Mesendoderm (in vitro differentiated cells): ENCODE measurements at regions not wholly inside any gene's neighbourhood (a gene's known extent, or its start where the extent isn't known, plus 50 kb on each side); places are given as distances from the start of the nearest gene placed in this dataset.

ENCODE experiments used
- DNase-seq: peaks from one replicate; pipeline ENCODE4 v3.0.0; 2013
- H2AK5ac ChIP-seq: 2 replicates; pipeline ENCODE4 v1.6.1; 2013; ENCODE audit warnings: low read length, inconsistent platforms
- H2BK120ac ChIP-seq: 2 replicates; pipeline ENCODE4 v1.6.1; 2013; ENCODE audit warnings: low read depth, mild to moderate bottlenecking, low read length, moderate library complexity, mixed read lengths
- H2BK15ac ChIP-seq: replicated peaks from 2 replicates; pipeline ENCODE4 v1.6.1; 2013; ENCODE audit warnings: low read depth, mild to moderate bottlenecking, moderate library complexity
- H2BK5ac ChIP-seq: 2 replicates; pipeline ENCODE4 v1.6.1; 2013; ENCODE audit warnings: low read length, inconsistent platforms
- H3K18ac ChIP-seq: 2 replicates; pipeline ENCODE4 v1.6.1; 2013; ENCODE audit warnings: mild to moderate bottlenecking, low read length, mixed read lengths
- H3K23ac ChIP-seq: one replicate; pipeline ENCODE4 v1.6.1; 2013; ENCODE audit warnings: low read length
- H3K27ac ChIP-seq: 2 replicates; pipeline ENCODE4 v1.5.1; 2013; ENCODE audit warnings: low read depth, mild to moderate bottlenecking, inconsistent platforms, low read length, moderate library complexity
- H3K27me3 ChIP-seq: 2 replicates; pipeline ENCODE4 v1.6.1; 2013; ENCODE audit warnings: low read length, control low read depth, mild to moderate bottlenecking, inconsistent platforms; ENCODE audit not compliant: insufficient read depth, poor library complexity
- H3K36me3 ChIP-seq: 2 replicates; pipeline ENCODE4 v1.6.1; 2013; ENCODE audit warnings: low read length, inconsistent platforms; ENCODE audit not compliant: control insufficient read depth, insufficient read depth
- H3K4ac ChIP-seq: one replicate; pipeline ENCODE4 v1.6.1; 2013; ENCODE audit warnings: low read depth, mild to moderate bottlenecking, low read length, moderate library complexity
- H3K4me1 ChIP-seq: 2 replicates; pipeline ENCODE4 v1.6.1; 2013; ENCODE audit warnings: low read depth, low read length, inconsistent platforms; ENCODE audit not compliant: control insufficient read depth
- H3K4me2 ChIP-seq: 2 replicates; pipeline ENCODE4 v1.6.1; 2013; ENCODE audit warnings: low read length
- H3K4me3 ChIP-seq: 2 replicates; pipeline ENCODE4 v1.5.1; 2013; ENCODE audit warnings: mild to moderate bottlenecking, low read length
- H3K56ac ChIP-seq: one replicate; pipeline ENCODE4 v1.6.1; 2013; ENCODE audit warnings: low read length
- H3K79me1 ChIP-seq: 2 replicates; pipeline ENCODE4 v1.6.1; 2013; ENCODE audit warnings: low read length, inconsistent platforms
- H3K79me2 ChIP-seq: 2 replicates; pipeline ENCODE4 v1.6.1; 2013; ENCODE audit warnings: mild to moderate bottlenecking, low read length; ENCODE audit not compliant: control insufficient read depth, insufficient read depth
- H3K9ac ChIP-seq: 2 replicates; pipeline ENCODE4 v1.6.1; 2013; ENCODE audit warnings: low read length, inconsistent platforms
- H4K5ac ChIP-seq: one replicate; pipeline ENCODE4 v1.6.1; 2013; ENCODE audit warnings: low read length
- H4K8ac ChIP-seq: one replicate; pipeline ENCODE4 v1.6.1; 2013; ENCODE audit warnings: low read depth, mild to moderate bottlenecking, control low read depth, low read length, moderate library complexity
- WGBS: extraction: QIAGEN DNeasy Blood & Tissue Kit; methylation state at CpG from one replicate; pipeline ENCODE4 v1.1.7; 2013; ENCODE audit warnings: low lambda C conversion rate, missing lambda C conversion rate; ENCODE audit not compliant: insufficient coverage; ENCODE audit errors: extremely low coverage; 5-methylcytosine and 5-hydroxymethylcytosine counted together

DNA sequence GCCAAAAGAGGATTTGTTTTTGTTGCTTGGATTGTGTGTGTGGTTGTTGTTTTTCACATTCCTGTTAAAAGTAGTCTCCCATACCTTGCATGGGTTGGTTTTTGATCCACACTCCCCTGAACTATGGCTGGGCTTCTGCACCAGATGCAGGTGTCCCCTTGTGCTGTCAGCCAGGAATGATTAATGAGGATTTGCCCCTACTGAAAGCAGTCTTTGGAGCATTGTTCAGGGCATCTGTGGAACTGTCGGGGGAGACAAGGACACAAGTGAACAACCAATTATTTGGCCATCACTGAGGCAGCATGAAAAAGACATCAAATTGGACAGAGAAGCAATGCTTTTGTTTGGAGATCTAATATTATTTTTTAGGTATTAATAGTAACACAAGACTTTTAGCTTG, 373.2 kb upstream of the MMS22L start:
- Histone ChIP-seq H3K36me3 (no peaks in the 10 kb centered on the region), H4K5ac (no peak overlapping the region), H3K56ac (no peak overlapping the region), H4K8ac (no peak overlapping the region), H3K27ac (no peak overlapping the region), H2AK5ac (no peak overlapping the region), H2BK15ac (no peak overlapping the region), H3K4me3 (no peak overlapping the region), H3K18ac (no peak overlapping the region), H3K79me2 (no peaks in the 10 kb centered on the region), H2BK120ac (no peak overlapping the region), H3K4ac (no peak overlapping the region), H3K4me1 (no peaks in the 10 kb centered on the region), H3K79me1 (no peaks in the 10 kb centered on the region), H3K27me3 (no peaks in the 10 kb centered on the region), H2BK5ac (no peak overlapping the region), H3K23ac (no peak overlapping the region), H3K4me2 (no peak overlapping the region), H3K9ac (no peak overlapping the region)
- DNase-seq: no peak
- WGBS: no CpG with 5 or more reads among the region's 1 CpG

DNA sequence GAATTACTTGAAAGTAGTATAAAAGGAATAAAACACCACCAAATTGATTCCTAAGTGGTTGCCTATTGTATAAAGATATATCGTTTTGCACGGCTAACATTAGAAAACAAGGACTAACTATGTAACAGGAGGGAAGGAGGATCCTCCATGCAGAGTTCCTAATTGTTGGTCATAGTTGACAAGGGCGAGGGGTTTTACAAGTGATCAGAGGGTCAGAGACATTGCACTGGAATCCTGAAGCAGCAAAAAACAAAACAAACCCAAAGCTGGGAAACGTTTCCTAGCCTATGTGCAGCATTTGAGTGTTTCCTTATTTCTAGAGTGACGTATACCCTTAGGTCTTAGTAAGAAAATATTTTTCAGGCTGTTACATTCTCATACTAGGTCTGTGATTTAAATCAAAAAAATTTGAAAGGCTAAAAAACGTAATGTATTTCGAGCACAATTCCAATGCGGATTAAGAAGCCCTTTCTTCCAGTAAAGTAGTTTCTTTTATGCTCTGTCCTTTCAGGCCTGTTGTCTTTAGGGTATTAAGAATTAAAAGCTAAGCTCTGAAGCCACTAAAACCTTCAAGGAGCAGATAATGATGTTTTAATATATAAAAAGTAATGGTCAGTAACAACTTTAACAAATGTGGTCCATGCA, 373.8 kb upstream of the MMS22L start:
- no peak overlapping the region for H2BK5ac ChIP-seq
- H3K4ac ChIP-seq: no peak overlapping the region
- H2AK5ac ChIP-seq: no peak overlapping the region
- H3K9ac ChIP-seq: no peak overlapping the region
- no peak overlapping the region for H3K27ac ChIP-seq
- no peak overlapping the region for H3K56ac ChIP-seq
- no peaks in the 10 kb centered on the region for H3K36me3 ChIP-seq
- H4K8ac ChIP-seq: no peak overlapping the region
- no peak overlapping the region for H2BK15ac ChIP-seq
- H3K4me3 ChIP-seq: no peak overlapping the region
- no peaks in the 10 kb centered on the region for H3K79me1 ChIP-seq
- no peak overlapping the region for H3K18ac ChIP-seq
- no peaks in the 10 kb centered on the region for H3K4me1 ChIP-seq
- no peak overlapping the region for H2BK120ac ChIP-seq
- H3K27me3 ChIP-seq: no peaks in the 10 kb centered on the region
- no peak overlapping the region for H4K5ac ChIP-seq
- no peaks in the 10 kb centered on the region for H3K79me2 ChIP-seq
- H3K4me2 ChIP-seq: no peak overlapping the region
- no peak for DNase-seq
- no CpG with 5 or more reads among the region's 8 CpGs for WGBS
- no peak overlapping the region for H3K23ac ChIP-seq

DNA sequence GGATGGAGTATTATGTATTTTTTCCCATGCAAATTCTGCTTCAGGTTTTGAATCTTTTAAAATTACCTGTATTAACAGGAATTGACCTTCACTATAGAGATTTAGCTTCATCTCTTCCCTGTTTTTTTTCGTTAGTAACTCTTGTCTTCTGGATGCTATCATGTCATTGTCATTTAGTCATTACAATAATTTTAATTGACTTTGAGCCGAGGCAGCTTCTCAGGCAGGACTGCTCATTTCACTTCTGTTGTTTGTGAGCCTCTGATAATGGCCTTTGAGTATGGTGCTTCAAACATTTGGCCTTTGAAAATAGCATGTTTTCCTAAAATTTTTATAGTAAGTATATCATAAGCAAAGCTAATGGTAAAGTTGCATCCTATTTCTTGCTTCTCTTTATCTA, 375.1 kb upstream of the MMS22L start:
- no peak overlapping the region for H3K18ac ChIP-seq
- no peak overlapping the region for H4K5ac ChIP-seq
- H3K4me2 ChIP-seq: no peak overlapping the region
- H3K56ac ChIP-seq: no peak overlapping the region
- no peak overlapping the region for H3K4ac ChIP-seq
- no peak for DNase-seq
- H2BK5ac ChIP-seq: no peak overlapping the region
- no peak overlapping the region for H3K23ac ChIP-seq
- H3K79me2 ChIP-seq: no peaks in the 10 kb centered on the region
- H3K27me3 ChIP-seq: no peaks in the 10 kb centered on the region
- H3K36me3 ChIP-seq: no peaks in the 10 kb centered on the region
- no peak overlapping the region for H3K27ac ChIP-seq
- H3K79me1 ChIP-seq: no peaks in the 10 kb centered on the region
- WGBS: no CpG with 5 or more reads among the region's 2 CpGs
- H2AK5ac ChIP-seq: no peak overlapping the region
- H3K4me3 ChIP-seq: no peak overlapping the region
- H3K4me1 ChIP-seq: no peaks in the 10 kb centered on the region
- no peak overlapping the region for H3K9ac ChIP-seq
- H2BK120ac ChIP-seq: no peak overlapping the region
- no peak overlapping the region for H2BK15ac ChIP-seq
- H4K8ac ChIP-seq: no peak overlapping the region

DNA sequence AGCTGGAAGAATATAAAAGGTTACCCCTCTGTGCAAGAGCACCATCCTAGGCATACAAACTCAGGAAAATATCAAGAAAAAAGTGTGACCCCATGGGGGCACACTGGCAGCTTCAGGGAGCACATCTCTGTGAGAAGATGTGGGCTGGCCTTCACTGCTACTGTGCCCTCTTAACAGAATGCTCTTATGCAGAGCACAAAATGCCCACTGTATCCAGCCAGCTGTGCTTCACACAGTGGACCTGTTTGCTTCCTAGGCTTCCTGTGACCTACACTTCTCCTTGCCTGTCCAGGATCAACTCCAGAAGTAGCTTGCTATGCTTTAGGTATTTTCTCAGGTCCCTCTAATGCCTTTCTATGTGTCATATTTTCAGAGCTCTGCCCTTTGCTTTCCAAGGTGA, 380.2 kb upstream of the MMS22L start:
- H3K4me1 ChIP-seq: no peaks in the 10 kb centered on the region
- H3K4me3 ChIP-seq: no peak overlapping the region
- no peak for DNase-seq
- H4K8ac ChIP-seq: no peak overlapping the region
- no peaks in the 10 kb centered on the region for H3K36me3 ChIP-seq
- no peak overlapping the region for H2BK5ac ChIP-seq
- no peak overlapping the region for H2BK120ac ChIP-seq
- H3K23ac ChIP-seq: no peak overlapping the region
- no peaks in the 10 kb centered on the region for H3K79me2 ChIP-seq
- no peak overlapping the region for H3K4ac ChIP-seq
- H3K56ac ChIP-seq: no peak overlapping the region
- no peak overlapping the region for H4K5ac ChIP-seq
- no peaks in the 10 kb centered on the region for H3K27me3 ChIP-seq
- H3K27ac ChIP-seq: no peak overlapping the region
- no peak overlapping the region for H3K9ac ChIP-seq
- no peaks in the 10 kb centered on the region for H3K79me1 ChIP-seq
- no peak overlapping the region for H2BK15ac ChIP-seq
- no peak overlapping the region for H3K18ac ChIP-seq
- H2AK5ac ChIP-seq: no peak overlapping the region
- H3K4me2 ChIP-seq: no peak overlapping the region

DNA sequence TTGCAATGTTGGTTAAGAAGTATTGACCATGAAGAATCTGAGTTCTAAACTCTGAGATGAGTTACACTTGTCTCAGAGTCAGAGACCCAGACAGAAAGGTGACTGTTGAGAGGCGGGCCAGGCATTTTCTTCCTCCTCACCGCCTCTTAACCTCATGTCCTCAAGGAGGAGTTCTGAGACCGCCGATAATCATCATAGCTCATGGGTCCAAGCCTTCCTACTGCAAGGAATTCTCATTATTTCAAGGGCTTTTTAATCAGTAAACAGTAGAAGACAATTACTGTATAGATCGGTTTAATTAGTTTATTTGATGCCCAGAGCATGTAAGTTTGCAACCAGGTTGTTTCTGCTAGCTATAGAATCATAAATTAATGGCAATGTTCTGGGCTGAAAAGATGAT, 382.4 kb upstream of the MMS22L start:
- peak; percentile 33 for DNase-seq
- no peak overlapping the region for H4K8ac ChIP-seq
- H3K4ac ChIP-seq: no peak overlapping the region
- H3K36me3 ChIP-seq: no peaks in the 10 kb centered on the region
- H2BK120ac ChIP-seq: no peak overlapping the region
- H2BK5ac ChIP-seq: no peak overlapping the region
- no CpG with 5 or more reads among the region's 5 CpGs for whole genome bisulfite sequencing
- H3K56ac ChIP-seq: no peak overlapping the region
- H4K5ac ChIP-seq: no peak overlapping the region
- H3K27me3 ChIP-seq: no peaks in the 10 kb centered on the region
- H3K4me2 ChIP-seq: no peak overlapping the region
- H3K79me1 ChIP-seq: no peaks in the 10 kb centered on the region
- no peak overlapping the region for H3K18ac ChIP-seq
- no peak overlapping the region for H3K23ac ChIP-seq
- no peak overlapping the region for H3K4me3 ChIP-seq
- no peak overlapping the region for H2AK5ac ChIP-seq
- H3K4me1 ChIP-seq: no peaks in the 10 kb centered on the region
- no peak overlapping the region for H3K27ac ChIP-seq
- no peak overlapping the region for H2BK15ac ChIP-seq
- H3K79me2 ChIP-seq: no peaks in the 10 kb centered on the region
- H3K9ac ChIP-seq: no peak overlapping the region

DNA sequence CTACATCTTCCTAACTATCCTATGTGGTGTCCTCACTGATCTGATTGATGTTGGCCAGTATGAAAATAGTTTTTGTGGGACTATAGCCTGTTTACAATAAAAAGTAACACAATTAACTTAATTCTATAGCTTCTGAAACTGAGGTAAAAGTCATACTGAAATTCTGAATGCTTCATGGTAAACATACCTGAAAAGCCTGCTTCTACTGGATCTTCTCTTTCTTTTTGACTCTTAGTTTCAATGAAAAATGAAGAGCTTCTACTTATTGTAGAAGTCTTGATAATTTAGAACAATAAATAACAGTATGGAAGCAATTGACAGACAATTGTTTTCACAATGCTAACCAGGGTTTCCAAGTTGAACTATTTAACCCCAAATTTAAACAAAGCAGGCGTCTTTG, 383.9 kb upstream of the MMS22L start:
- Histone ChIP-seq H4K8ac (no peak overlapping the region), H3K36me3 (no peaks in the 10 kb centered on the region), H3K4ac (no peak overlapping the region), H3K23ac (no peak overlapping the region), H3K9ac (no peak overlapping the region), H3K4me2 (no peak overlapping the region), H4K5ac (no peak overlapping the region), H2BK120ac (no peak overlapping the region), H3K4me1 (no peaks in the 10 kb centered on the region), H3K79me2 (no peaks in the 10 kb centered on the region), H3K18ac (no peak overlapping the region), H3K27ac (no peak overlapping the region), H2BK5ac (no peak overlapping the region), H3K27me3 (no peaks in the 10 kb centered on the region), H2BK15ac (no peak overlapping the region), H3K79me1 (no peaks in the 10 kb centered on the region), H3K4me3 (no peak overlapping the region), H3K56ac (no peak overlapping the region), H2AK5ac (no peak overlapping the region)
- WGBS: no CpG with 5 or more reads among the region's 1 CpG
- no peak for DNase-seq
